Skeletal muscle tissue (tissue), 3 donors: ENCODE measurements at regions not wholly inside any gene's neighbourhood (a gene's known extent, or its start where the extent isn't known, plus 50 kb on each side); places are given as distances from the start of the nearest gene placed in this dataset.
"Not testable (repeated sequence)": the region's sequence is repeated elsewhere in the genome, so short reads cannot be mapped to it uniquely, and the experiment has no call there.

Experiments
- H3K27ac ChIP-seq: one replicate; pipeline ENCODE4 v1.7.0; 2013; ENCODE audit warnings: mild to moderate bottlenecking, low read depth, low read length, inconsistent platforms
- H3K27me3 ChIP-seq, 3 donors: one replicate each; pipeline ENCODE4 v1.7.0; 2013; ENCODE audit warnings: low read length in 3 of 3; ENCODE audit not compliant: control insufficient read depth in 3 of 3, insufficient read depth in 3 of 3
- H3K36me3 ChIP-seq, 3 donors: one replicate each; pipeline ENCODE4 v1.7.0; 2013; ENCODE audit warnings: low read length in 3 of 3; ENCODE audit not compliant: control insufficient read depth in 3 of 3, insufficient read depth in 3 of 3
- H3K4me1 ChIP-seq, 3 donors: one replicate each; pipeline ENCODE4 v1.7.0; 2013; ENCODE audit warnings: low read length in 3 of 3, mild to moderate bottlenecking in 3 of 3; ENCODE audit not compliant: control insufficient read depth in 3 of 3, insufficient read depth in 3 of 3
- H3K4me3 ChIP-seq, 3 donors: one replicate each; pipeline ENCODE4 v1.7.0; 2013; ENCODE audit warnings: low read length in 3 of 3
- H3K9ac ChIP-seq, 3 donors: one replicate each; pipeline ENCODE4 v1.7.0; 2013; ENCODE audit warnings: low read length in 3 of 3, mild to moderate bottlenecking in 3 of 3, moderate library complexity in 2 of 3, low read depth in 1 of 3
- H3K9me3 ChIP-seq, 3 donors: one replicate each; pipeline ENCODE4 v1.7.0; 2013; ENCODE audit warnings: low read length in 3 of 3; ENCODE audit not compliant: control insufficient read depth in 3 of 3
- donor health status: Osteomylitis.

GRCh38 chr10:43844221-43844620 lies 195.5 kb upstream of the ZNF32 start:
- no peaks in the 10 kb centered on the region for H3K9me3 ChIP-seq
- peaks cover 0 to 6% (median 0%) of the 10 kb centered on the region in 3 donors for H3K27me3 ChIP-seq
- no peak overlapping the region for H3K4me3 ChIP-seq
- no peak overlapping the region for H3K27ac ChIP-seq
- no peaks in the 10 kb centered on the region for H3K36me3 ChIP-seq
- no peak overlapping the region for H3K9ac ChIP-seq
- peaks cover 7 to 16% (median 7%) of the 10 kb centered on the region in 3 donors for H3K4me1 ChIP-seq

GRCh38 chr10:43843321-43844101 lies 194.8 kb upstream of the ZNF32 start:
- no peak overlapping the region for H3K4me3 ChIP-seq
- peaks cover 0 to 6% (median 0%) of the 10 kb centered on the region in 3 donors for H3K27me3 ChIP-seq
- H3K9ac ChIP-seq = no peak overlapping the region
- H3K9me3 ChIP-seq = no peaks in the 10 kb centered on the region
- H3K4me1 ChIP-seq = peaks cover 7 to 16% (median 7%) of the 10 kb centered on the region in 3 donors
- no peaks in the 10 kb centered on the region for H3K36me3 ChIP-seq
- H3K27ac ChIP-seq = no peak overlapping the region

GRCh38 chr10:43842496-43842895 lies 193.8 kb upstream of the ZNF32 start:
- Histone ChIP-seq H3K4me3 (no peak overlapping the region), H3K4me1 (peaks cover 7 to 16% (median 7%) of the 10 kb centered on the region in 3 donors), H3K9me3 (no peaks in the 10 kb centered on the region), H3K36me3 (no peaks in the 10 kb centered on the region), H3K27ac (no peak overlapping the region), H3K27me3 (peaks cover 0 to 6% (median 0%) of the 10 kb centered on the region in 3 donors), H3K9ac (no peak overlapping the region)

DNA sequence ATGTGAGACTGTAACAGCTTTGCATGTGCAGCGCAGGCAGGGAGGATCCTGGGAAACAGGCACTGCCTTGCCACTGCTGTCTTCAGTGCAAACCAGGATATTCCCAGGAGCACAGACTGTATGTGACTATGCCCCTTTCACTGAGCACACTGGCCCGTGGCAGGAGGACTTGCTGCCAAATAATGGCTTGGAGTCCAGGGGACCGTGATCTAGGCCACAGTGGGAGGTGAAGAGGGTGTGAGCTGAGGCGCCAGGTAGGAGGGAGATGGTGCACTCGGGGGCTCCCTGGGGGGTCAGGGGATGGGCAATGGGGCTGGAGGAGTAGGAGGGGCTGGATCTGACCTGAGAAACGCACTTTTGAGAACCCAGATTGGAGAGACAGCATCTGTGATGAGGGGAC lies 193.4 kb upstream of the ZNF32 start:
- H3K4me1 ChIP-seq = peaks cover 7 to 16% (median 7%) of the 10 kb centered on the region in 3 donors
- peaks cover 0 to 6% (median 0%) of the 10 kb centered on the region in 3 donors for H3K27me3 ChIP-seq
- no peak overlapping the region for H3K4me3 ChIP-seq
- no peaks in the 10 kb centered on the region for H3K36me3 ChIP-seq
- H3K9ac ChIP-seq = no peak overlapping the region
- H3K9me3 ChIP-seq = no peaks in the 10 kb centered on the region
- no peak overlapping the region for H3K27ac ChIP-seq

- Histone ChIP-seq H3K27ac (no peak overlapping the region), H3K36me3 (no peaks in the 10 kb centered on the region), H3K4me1 (peaks cover 1 to 7% (median 3%) of the 10 kb centered on the region in 3 donors), H3K27me3 (peaks cover 0 to 6% (median 0%) of the 10 kb centered on the region in 3 donors), H3K9me3 (no peaks in the 10 kb centered on the region), H3K4me3 (no peak overlapping the region), H3K9ac (no peak overlapping the region)
Measured at GRCh38 chr10:43839973-43840372, 191.3 kb upstream of the ZNF32 start.

DNA sequence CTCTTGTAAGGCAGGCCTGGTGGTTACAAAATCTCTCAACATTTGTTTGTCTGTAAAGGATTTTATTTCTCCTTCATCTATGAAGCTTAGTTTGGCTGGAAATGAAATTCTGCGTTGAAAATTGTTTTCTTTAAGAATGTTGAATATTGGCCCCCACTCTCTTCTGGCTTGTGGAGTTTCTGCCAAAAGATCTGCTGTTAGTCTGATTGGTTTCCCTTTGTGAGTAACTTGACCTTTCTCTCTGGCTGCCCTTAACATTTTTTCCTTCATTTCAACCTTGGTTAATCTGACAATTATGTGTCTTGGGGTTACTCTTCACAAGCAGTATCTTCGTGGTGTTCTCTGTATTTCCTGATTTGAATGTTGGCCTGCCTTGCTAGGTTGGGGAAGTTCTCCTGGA lies 186.1 kb upstream of the ZNF32 start:
- H3K9me3 ChIP-seq, H3K9ac ChIP-seq, H3K36me3 ChIP-seq, H3K27ac ChIP-seq, H3K4me3 ChIP-seq, H3K4me1 ChIP-seq, H3K27me3 ChIP-seq: not testable (repeated sequence)

- no peak overlapping the region for H3K9ac ChIP-seq
- no peak overlapping the region for H3K4me3 ChIP-seq
- no peaks in the 10 kb centered on the region for H3K36me3 ChIP-seq
- H3K4me1 ChIP-seq = peaks cover 0 to 12% (median 10%) of the 10 kb centered on the region in 3 donors
- peak overlapping the region; percentile 10 for H3K27ac ChIP-seq
- H3K9me3 ChIP-seq = peaks cover 0 to 2% (median 0%) of the 10 kb centered on the region in 3 donors
- no peaks in the 10 kb centered on the region for H3K27me3 ChIP-seq
Measured at GRCh38 chr10:43827853-43828252, 179.2 kb upstream of the ZNF32 start.

DNA sequence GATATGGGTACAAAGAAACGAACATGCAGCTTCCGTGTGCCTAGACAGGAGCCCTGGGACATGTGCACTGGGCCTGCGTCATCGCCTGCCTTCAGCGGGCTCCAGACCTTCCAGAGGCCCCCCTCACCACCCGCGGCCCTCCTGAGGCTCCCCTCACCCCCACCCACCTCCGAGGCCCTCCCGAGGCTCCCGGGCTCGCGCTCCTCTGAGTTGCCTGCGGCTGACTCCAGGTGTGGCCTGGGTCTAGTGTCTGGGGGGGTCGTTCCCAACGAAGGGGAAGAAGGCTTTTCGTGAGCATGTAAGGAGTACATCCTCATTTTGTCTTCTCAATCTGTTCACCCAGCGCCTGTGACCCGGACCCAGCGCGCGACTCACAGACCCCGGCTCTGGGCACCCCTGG lies 177.3 kb upstream of the ZNF32 start:
- Histone ChIP-seq H3K9me3 (peaks cover 0 to 2% (median 0%) of the 10 kb centered on the region in 3 donors), H3K4me1 (peaks cover 0 to 15% (median 10%) of the 10 kb centered on the region in 3 donors), H3K9ac (no peak overlapping the region), H3K36me3 (no peaks in the 10 kb centered on the region), H3K27ac (peak overlapping the region; percentile 83), H3K27me3 (no peaks in the 10 kb centered on the region), H3K4me3 (no peak overlapping the region)

DNA sequence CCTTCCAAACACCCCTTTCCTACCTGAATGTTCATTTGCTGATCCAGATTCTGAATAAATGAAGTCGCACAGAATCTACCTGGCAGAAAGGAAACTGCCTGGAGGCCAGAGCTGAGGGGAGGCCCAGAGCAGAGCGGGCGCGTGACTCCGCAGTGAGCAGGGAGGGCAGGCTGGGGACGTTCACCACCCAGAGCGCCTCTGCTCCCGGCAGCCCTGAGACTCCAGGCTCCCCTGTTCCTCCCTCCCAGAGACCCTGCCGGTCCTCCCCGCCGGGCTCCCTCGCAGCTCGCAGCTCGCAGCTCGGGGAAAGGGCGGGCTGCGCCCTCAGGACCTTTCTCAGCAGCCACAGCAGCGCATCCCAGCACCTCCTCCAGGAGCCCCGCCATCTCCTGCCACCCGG lies 176.7 kb upstream of the ZNF32 start:
- Histone ChIP-seq H3K27ac (peak overlapping the region; percentile 83), H3K9ac (peak overlapping the region in 1 of 3 donors; percentile 16), H3K27me3 (no peaks in the 10 kb centered on the region), H3K9me3 (peaks cover 0 to 2% (median 0%) of the 10 kb centered on the region in 3 donors), H3K4me1 (peaks cover 0 to 15% (median 10%) of the 10 kb centered on the region in 3 donors), H3K36me3 (no peaks in the 10 kb centered on the region), H3K4me3 (no peak overlapping the region)

- Histone ChIP-seq H3K4me1 (peaks cover 0 to 15% (median 10%) of the 10 kb centered on the region in 3 donors), H3K9ac (no peak overlapping the region), H3K4me3 (no peak overlapping the region), H3K27ac (peak overlapping the region; percentile 83), H3K9me3 (peaks cover 0 to 2% (median 0%) of the 10 kb centered on the region in 3 donors), H3K27me3 (no peaks in the 10 kb centered on the region), H3K36me3 (no peaks in the 10 kb centered on the region)
Measured at GRCh38 chr10:43824934-43825333, 176.3 kb upstream of the ZNF32 start.
